ENCODE measurements at regions not wholly inside any gene's neighbourhood (a gene's known extent, or its start where the extent isn't known, plus 50 kb on each side); places are given as distances from the start of the nearest gene placed in this dataset.

GRCh38 chr6:81981812-81982211 is 229.3 kb upstream of the TENT5A start:
- ChIA-PET POLR2A (interaction anchor here (0.6 kb wide), 1 partner anchor 250 kb away, joined by 6 read pairs; no protein-coding TSS in a partner anchor), CTCF (no interaction called here)
- TF ChIP-seq REST (IDR thresholded peaks at IDR 0.05; ENCODE audit: insufficient read depth in 1 of 2, low read depth in 2 of 2, low read length in 1 of 2): no peak
- TF ChIP-seq POLR2AphosphoS5 (IDR thresholded peaks at IDR 0.05; ENCODE audit: low read depth, low read length): no peak
- no peak for TF ChIP-seq SIN3A (IDR thresholded peaks at IDR 0.05; ENCODE audit: borderline replicate concordance, insufficient read depth, low read depth, low read length)
- no peak for TF ChIP-seq TCF7L2 (IDR thresholded peaks at IDR 0.05; ENCODE audit: low read depth, low read length)
- no peak for TF ChIP-seq CTCF (IDR thresholded peaks at IDR 0.05)
- no peak overlapping the region for H3K27ac ChIP-seq (ENCODE audit: low read length)
- BruUV-seq (replicated peaks): no TSS peak
- ATAC-seq (no peak), DNase-seq (ENCODE audit: low read depth, low spot score) (no peak)
- in situ Hi-C loops (cut with HindIII; ENCODE audit: low pct_unique_long_range_greater_than_20kb, low sequenced_read_pairs): no loop called here
- no peaks in the 10 kb centered on the region for H3K36me3 ChIP-seq (ENCODE audit: control insufficient read depth, insufficient read depth, low read length)
- no peaks in the 10 kb centered on the region for H3K27me3 ChIP-seq (ENCODE audit: control insufficient read depth, insufficient read depth, low read length)
- peaks cover 3% of the 10 kb centered on the region; the same call in 1 of the 2 replicates for H3K9me3 ChIP-seq (ENCODE audit: control insufficient read depth, insufficient read depth, low read depth, low read length)
- no peak overlapping the region for H3K4me3 ChIP-seq (ENCODE audit: low read depth in 2 of 2, low read length in 2 of 2)
- intact Hi-C loops (cut with micrococcal nuclease; ENCODE audit: unreplicated experiment): no loop called here
- no peaks in the 10 kb centered on the region for H3K4me1 ChIP-seq (ENCODE audit: control insufficient read depth, insufficient read depth, low read length)

- BruUV-seq (replicated peaks): no TSS peak
- ATAC-seq (no peak), DNase-seq (ENCODE audit: low read depth, low spot score) (no peak)
- CTCF ChIA-PET: no interaction called here
- H3K9me3 ChIP-seq (ENCODE audit: control insufficient read depth, insufficient read depth, low read depth, low read length): peaks cover 3% of the 10 kb centered on the region; the same call in 1 of the 2 replicates
- in situ Hi-C loops (cut with HindIII; ENCODE audit: low pct_unique_long_range_greater_than_20kb, low sequenced_read_pairs): no loop called here
- H3K4me3 ChIP-seq (ENCODE audit: low read depth in 2 of 2, low read length in 2 of 2): no peak overlapping the region
- POLR2A ChIA-PET: no interaction called here
- H3K36me3 ChIP-seq (ENCODE audit: control insufficient read depth, insufficient read depth, low read length): no peaks in the 10 kb centered on the region
- TF ChIP-seq REST (IDR thresholded peaks at IDR 0.05; ENCODE audit: insufficient read depth in 1 of 2, low read depth in 2 of 2, low read length in 1 of 2) (no peak), CTCF (IDR thresholded peaks at IDR 0.05) (no peak), POLR2AphosphoS5 (IDR thresholded peaks at IDR 0.05; ENCODE audit: low read depth, low read length) (no peak), TCF7L2 (IDR thresholded peaks at IDR 0.05; ENCODE audit: low read depth, low read length) (no peak), SIN3A (IDR thresholded peaks at IDR 0.05; ENCODE audit: borderline replicate concordance, insufficient read depth, low read depth, low read length) (no peak)
- no peaks in the 10 kb centered on the region for H3K27me3 ChIP-seq (ENCODE audit: control insufficient read depth, insufficient read depth, low read length)
- H3K27ac ChIP-seq (ENCODE audit: low read length): no peak overlapping the region
- intact Hi-C loops (cut with micrococcal nuclease; ENCODE audit: unreplicated experiment): no loop called here
- H3K4me1 ChIP-seq (ENCODE audit: control insufficient read depth, insufficient read depth, low read length): no peaks in the 10 kb centered on the region
These were observed 227.3 kb upstream of the TENT5A start for GRCh38 chr6:81979767-81980166.

Measured in Panc1 (cell line).